Islet precursor cell (in vitro differentiated cells): ENCODE measurements at regions not wholly inside any gene's neighbourhood (a gene's known extent, or its start where the extent isn't known, plus 50 kb on each side); places are given as distances from the start of the nearest gene placed in this dataset.
"Not testable (repeated sequence)": the region's sequence is repeated elsewhere in the genome, so short reads cannot be mapped to it uniquely, and the experiment has no call there.

ENCODE experiments used
- DNase-seq: peaks from one replicate; pipeline ENCODE4 v3.0.0-alpha.2; 2018

GRCh38 chr5:58011301-58011700 lies 448.6 kb downstream of the PLK2 start:
- DNase-seq: no peak

DNA sequence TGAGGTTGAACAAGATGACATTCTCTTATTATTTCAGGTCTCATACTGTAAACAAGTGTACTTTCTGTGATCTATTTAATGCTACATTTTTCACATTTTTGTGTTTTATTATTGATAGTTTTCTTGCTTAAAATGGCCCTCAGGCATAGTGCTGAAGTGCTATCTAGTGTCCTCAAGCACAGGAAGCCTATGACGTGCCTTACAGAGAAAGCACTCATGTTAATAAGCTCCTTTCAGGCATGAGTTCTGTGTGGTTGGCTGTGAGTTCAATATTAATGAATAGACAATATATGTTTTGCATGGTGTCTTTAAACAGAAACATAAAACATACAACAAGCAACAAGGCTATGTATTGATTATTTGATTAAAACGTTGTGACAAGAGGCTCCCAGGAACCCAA lies 450.1 kb downstream of the PLK2 start:
- no peak for DNase-seq

DNA sequence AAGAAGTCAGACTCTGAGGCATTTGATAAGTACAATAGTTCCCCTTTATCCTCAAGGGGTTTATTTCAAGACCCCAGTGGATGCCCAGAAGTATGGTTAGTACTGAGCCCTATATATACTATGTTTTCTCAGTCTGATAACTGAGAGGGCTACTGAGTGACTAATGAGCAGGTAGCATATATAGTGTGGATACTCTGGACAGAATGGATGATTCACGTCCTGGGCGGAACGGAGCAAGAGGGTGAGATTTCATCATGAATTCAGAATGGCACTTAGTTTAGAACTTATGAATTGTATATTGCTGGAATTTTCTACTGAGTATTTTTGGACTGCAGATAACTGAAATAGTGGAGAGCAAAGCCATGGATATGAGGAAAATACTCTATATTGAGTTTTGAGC lies 457.6 kb downstream of the PLK2 start:
- DNase-seq: no peak

GRCh38 chr5:57993866-57994265 lies 466.0 kb downstream of the PLK2 start:
- no peak for DNase-seq

GRCh38 chr5:57989378-57989777 lies 470.5 kb downstream of the PLK2 start:
- no peak for DNase-seq

GRCh38 chr5:57988813-57989212 lies 471.1 kb downstream of the PLK2 start:
- DNase-seq: no peak

GRCh38 chr5:57987552-57987951 lies 472.3 kb downstream of the PLK2 start:
- no peak for DNase-seq

DNA sequence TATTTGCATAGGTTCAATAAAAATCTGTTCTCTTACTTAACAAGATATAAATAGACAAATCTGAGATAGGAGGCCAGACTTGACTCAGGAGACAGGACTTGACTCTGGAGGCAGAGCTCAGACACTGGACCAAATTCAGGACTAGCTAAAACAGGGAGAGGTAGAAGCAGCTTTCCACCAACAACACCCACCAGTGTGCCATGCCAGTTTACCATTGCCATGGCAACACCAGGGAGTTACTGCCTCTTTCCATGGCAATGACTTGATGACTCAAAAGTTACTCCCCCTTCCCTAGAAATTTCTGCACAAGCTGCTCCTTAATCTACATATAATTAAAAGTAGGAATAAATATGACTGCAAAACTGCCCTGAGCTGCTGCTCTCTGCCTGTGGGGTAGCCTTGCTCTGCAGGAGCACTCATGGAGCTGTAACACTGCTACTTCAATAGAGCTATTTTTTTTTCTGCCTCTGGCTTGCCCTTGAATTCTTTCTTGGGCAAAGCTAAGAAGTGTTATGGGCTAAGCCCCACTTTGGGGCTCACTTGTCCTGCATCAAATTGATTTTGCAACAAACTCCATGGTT lies 473.0 kb downstream of the PLK2 start:
- DNase-seq: peak; percentile 62

DNA sequence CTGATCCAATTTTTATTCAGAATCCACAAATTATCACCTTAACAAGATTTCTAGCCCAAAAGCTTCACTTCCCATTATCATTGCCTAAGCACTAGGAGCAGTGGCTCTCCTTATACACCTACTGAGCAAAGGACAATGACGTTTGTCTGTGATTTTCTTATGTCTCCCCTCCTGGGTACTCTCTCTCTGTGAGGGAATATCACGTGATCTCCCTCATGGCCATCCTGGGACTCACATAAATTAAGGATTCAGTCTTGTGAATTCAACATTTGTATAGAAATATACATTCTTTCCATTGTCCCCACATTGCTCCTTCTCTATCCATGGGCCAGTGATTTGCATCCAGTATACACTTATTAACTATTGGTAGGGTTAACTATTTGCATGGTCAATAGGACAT lies 476.5 kb downstream of the PLK2 start:
- no peak for DNase-seq

- DNase-seq: no peak
Observed at GRCh38 chr5:57979671-57980070, 480.2 kb downstream of the PLK2 start.

DNA sequence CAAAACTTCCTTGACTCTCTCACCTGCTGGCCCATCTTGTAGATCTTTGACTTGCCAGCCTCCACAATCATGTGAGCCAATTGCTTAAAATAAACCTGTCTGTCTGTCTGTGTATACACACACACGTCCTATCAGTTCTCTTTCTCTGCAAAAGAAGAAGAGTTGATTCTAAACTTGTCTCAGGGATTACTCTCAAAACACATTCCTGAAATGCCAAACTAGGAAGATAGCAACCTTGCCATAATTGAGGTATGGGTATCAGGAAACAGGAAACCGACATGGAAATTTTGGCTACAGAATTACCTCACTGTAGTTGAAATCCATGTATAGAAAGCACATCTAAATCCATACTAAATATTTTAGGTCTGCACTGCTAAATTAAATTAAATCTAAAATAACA lies 483.4 kb downstream of the PLK2 start:
- DNase-seq: no peak

DNA sequence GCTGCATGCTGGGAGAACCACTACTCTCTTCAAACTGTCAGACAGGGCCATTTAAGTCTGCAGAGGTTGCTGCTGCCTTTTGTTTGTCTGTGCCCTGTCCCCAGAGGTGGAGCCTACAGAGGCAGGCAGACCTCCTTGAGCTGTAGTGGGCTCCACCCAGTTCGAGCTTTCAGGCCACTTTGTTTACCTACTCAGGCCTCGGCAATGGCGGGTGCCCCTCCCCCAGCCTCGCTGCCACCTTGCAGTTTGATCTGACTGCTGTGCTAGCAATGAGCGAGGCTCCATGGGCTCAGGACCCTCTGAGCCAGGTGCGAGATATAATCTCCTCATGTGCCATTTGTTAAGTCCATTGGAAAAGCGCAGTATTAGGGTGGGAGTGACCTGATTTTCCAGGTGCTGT lies 487.8 kb downstream of the PLK2 start:
- not testable (repeated sequence) for DNase-seq

GRCh38 chr5:57960569-57960968 lies 478.0 kb upstream of the ACTBL2 start:
- DNase-seq: no peak

- no peak for DNase-seq
Observed at GRCh38 chr5:57956636-57957035, 474.0 kb upstream of the ACTBL2 start.

GRCh38 chr5:57955511-57955910 lies 472.9 kb upstream of the ACTBL2 start:
- DNase-seq: no peak

GRCh38 chr5:57953792-57954191 lies 471.2 kb upstream of the ACTBL2 start:
- no peak for DNase-seq

DNA sequence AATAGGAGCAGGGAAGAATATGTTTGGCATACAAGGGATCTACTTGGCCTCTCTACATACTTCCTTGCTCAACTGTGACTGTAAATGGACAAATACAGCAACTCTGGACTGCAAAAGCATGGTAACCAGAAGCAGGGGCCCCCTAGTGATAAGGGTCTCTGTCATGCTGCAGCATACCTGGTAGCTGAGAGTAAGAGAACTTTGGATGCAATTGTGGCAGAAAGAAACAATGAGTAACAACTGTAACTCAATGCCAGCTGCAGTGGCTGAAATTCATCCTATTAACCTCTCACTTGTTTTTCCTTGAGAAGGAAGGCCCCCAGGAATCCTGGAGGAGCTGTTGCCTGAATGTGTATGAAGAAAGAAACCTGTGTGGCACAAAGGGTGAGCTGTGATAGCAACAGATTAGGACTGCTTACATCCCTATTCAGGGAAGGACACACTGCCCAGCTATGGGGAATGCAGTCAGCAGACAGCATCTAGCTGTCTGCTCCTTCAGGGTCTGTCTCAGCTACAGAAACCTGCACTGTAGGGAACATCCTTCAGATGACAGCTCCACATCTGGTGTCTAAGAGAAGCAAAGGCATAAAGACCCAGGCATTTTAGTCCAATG lies 468.1 kb upstream of the ACTBL2 start:
- no peak for DNase-seq

- no peak for DNase-seq
Observed at GRCh38 chr5:57948091-57948490, 465.5 kb upstream of the ACTBL2 start.

DNA sequence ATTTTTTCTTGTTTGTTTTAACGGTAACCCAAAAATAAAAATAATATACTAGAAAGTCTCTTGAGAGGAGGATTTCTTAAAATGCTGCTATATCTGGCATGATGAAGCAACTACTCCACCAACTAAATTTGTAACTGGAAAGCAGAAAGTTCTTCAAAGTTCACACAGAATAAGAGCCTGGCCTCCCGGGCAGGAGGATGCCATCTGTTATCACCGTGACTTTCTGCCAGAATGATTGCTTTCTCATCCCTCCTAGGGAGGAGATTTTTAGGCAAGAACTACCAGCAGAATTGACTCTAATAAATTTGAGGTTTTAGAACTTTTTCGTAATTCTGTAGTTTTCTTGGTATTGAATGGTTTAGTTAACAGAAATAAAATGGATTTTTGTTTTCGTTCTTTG lies 464.6 kb upstream of the ACTBL2 start:
- DNase-seq: no peak

DNA sequence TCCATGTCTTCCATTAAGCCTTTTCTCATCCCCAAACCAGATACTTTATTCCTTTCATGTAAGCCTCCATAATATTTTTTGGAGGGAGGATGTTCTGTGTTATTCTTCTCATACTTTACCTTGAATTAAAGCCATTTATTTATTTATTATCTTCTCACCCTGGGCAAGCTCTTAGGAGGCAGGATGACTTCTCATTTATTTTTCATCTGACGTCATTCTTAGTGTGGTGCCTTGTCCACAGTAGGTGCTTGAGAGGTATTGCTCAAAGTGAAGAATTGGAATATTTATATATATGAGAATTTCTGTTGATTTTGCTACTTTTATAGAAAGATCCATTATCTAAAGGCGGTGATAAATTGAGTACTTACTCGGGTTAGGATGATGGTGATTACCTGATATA lies 458.3 kb upstream of the ACTBL2 start:
- no peak for DNase-seq

DNA sequence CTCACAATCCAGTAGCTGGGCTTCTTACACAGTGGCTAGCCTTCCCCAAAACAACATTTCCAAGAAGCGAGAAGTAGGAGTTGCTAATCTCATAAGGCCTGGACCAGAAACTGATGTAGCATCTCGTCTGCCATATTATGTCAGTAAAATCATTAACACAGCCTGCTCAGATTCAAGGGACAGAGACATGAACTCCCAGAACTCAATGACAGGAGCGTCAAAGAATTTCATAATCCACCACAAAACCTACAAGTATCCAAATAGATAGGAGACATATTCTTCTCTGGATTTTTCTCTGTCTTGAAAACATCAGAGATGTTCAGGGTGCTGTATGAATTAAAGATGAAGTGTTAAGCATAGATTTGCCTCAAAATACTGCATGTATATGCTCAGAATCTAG lies 457.6 kb upstream of the ACTBL2 start:
- DNase-seq: no peak

GRCh38 chr5:57939771-57940170 lies 457.2 kb upstream of the ACTBL2 start:
- DNase-seq: no peak

DNA sequence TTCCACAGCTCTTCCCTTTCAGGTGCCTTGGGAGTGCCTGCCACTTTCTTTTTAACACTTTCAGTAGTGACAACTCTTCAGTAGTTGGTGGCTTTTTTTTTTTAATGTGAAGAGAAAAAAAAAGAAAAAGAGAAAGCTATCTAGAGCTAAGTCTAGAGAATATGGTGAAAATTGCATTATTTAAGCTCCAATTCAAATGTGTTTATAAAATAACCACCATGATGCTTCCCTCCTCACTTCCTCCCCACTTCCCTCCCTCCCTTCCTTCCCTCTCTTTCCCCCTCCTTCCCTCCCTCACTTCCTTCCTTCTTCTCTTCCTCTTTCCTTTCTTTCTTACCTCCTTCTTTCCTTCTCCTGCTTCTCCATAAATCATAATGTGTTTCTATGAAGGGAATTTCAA lies 456.7 kb upstream of the ACTBL2 start:
- DNase-seq: no peak

DNA sequence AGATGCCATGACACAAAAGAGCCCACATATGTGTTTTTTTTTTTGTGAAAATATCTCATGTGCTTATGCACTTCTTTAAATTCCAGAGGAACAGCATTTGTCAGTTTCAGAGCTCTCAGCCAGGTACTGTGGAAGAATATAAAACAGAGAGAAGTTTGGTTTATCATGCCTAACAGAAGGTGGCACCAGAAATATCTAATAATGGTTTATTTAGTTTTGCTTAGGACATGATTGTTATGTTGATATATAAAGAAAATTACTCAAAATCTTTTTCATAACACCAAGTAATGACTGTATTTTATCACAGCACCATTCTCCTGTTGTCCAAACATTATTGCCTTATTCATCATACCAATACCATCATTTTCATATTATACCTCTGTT lies 455.6 kb upstream of the ACTBL2 start:
- no peak for DNase-seq

- no peak for DNase-seq
Observed at GRCh38 chr5:57937501-57938173, 455.0 kb upstream of the ACTBL2 start.
